Right lobe of liver (tissue), 4 donors: ENCODE measurements at regions not wholly inside any gene's neighbourhood (a gene's known extent, or its start where the extent isn't known, plus 50 kb on each side); places are given as distances from the start of the nearest gene placed in this dataset.

Experiments used
- POLR2A ChIP-seq: fragments of 450-650 bp; IDR thresholded peaks from one replicate; pipeline ENCODE4 v1.6.1; 2017; ENCODE audit warnings: antibody characterized with exemption, mild to moderate bottlenecking
- TF ChIP-seq, protein P1 (sequence below), 4 donors: fragments of 200-600 bp in 3 of 4; fragments of 450-650 bp in 1 of 4; IDR thresholded peaks; one replicate each; pipeline versions ENCODE4 v1.5.1 to v1.8.0; 2016 to 2022; ENCODE audit warnings: antibody characterized with exemption in 4 of 4, mild to moderate bottlenecking in 2 of 4
- donor health status: DM: no; HTN: no; CAD: no.
- donor health status: DM: no; HTN: no; CAD: no.
- donor health status: DM: no; HTN: yes; CAD: no.

DNA sequence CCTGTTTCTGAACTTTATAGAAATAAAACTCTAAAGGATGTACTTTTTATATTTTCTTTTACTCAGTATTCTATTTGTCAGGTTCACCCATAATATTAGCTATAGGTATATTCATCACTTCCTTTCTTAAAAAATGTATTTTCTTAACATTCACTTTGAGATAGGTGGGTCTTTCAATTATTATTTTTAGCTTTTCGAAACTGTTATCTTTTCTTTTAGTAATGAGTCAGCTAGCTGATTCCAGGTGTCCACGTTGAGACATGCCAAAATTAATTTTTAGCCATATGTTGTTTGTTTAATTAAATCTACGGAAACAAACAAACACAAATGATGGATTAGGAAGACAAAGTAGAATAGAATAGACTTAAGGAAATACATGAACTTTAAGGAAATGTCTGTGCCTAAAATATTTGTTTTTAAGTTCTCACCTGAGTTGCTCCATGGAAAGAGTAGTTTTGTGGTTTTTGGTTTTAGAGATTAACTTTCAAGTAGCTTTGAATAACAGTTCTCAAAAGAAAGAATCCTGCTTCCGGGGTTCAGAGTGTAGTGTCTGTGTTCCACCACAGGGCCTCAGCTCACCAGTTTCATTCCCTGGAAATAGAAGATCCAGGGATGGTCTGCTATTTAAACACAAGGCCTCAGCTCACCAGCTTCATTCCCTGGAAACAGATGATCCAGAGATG lies 435.0 kb downstream of the HAO1 start:
- TF ChIP-seq, protein P1, sequence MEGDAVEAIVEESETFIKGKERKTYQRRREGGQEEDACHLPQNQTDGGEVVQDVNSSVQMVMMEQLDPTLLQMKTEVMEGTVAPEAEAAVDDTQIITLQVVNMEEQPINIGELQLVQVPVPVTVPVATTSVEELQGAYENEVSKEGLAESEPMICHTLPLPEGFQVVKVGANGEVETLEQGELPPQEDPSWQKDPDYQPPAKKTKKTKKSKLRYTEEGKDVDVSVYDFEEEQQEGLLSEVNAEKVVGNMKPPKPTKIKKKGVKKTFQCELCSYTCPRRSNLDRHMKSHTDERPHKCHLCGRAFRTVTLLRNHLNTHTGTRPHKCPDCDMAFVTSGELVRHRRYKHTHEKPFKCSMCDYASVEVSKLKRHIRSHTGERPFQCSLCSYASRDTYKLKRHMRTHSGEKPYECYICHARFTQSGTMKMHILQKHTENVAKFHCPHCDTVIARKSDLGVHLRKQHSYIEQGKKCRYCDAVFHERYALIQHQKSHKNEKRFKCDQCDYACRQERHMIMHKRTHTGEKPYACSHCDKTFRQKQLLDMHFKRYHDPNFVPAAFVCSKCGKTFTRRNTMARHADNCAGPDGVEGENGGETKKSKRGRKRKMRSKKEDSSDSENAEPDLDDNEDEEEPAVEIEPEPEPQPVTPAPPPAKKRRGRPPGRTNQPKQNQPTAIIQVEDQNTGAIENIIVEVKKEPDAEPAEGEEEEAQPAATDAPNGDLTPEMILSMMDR (IDR thresholded peaks at IDR 0.05), result no peak
- no peak for TF ChIP-seq POLR2A
